ENCODE measurements at regions not wholly inside any gene's neighbourhood (a gene's known extent, or its start where the extent isn't known, plus 50 kb on each side); places are given as distances from the start of the nearest gene placed in this dataset.
"Not testable (repeated sequence)": the region's sequence is repeated elsewhere in the genome, so short reads cannot be mapped to it uniquely, and the experiment has no call there.

DNA sequence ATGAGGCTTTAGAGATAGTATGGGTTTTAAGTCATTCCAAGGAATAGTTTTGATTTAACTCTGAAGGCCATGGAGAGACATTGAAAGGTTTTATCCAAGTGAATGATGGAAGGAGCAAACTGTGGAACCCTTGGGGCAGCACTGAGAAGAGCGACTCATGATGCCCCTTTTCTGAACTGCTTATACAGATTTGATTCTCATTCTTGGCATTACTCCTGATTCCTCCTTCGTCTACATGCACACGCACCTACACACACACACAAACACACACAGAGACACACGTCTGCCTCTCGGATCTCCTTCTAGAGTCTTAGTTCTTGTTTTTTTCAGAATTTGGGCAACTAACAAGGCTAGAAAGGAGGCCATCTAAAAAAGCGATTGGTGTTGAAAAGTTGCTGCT is 94.1 kb upstream of the TPTE start:
- H2AFZ ChIP-seq (replicated peaks; ENCODE audit: low read length, poor library complexity); H2BK120ac ChIP-seq (ENCODE audit: low read depth, low read length); H3K4me1 ChIP-seq (ENCODE audit: control insufficient read depth, insufficient read depth, low read length); dilution Hi-C loops (cut with HindIII; ENCODE audit: low sequenced_read_pairs, unreplicated experiment); CTCF ChIA-PET; H3K18ac ChIP-seq (ENCODE audit: low read depth, low read length); H3K23ac ChIP-seq (ENCODE audit: low read depth, low read length); H3K4me3 ChIP-seq (ENCODE audit: insufficient read depth, low read depth, low read length); POLR2A ChIA-PET (ENCODE audit: unreplicated experiment); H2AK9ac ChIP-seq (replicated peaks; ENCODE audit: low read depth, low read length, poor library complexity); H2AK5ac ChIP-seq (ENCODE audit: low read depth, low read length); H2BK5ac ChIP-seq (ENCODE audit: low read depth, low read length, poor library complexity, severe bottlenecking); H3K36me3 ChIP-seq (ENCODE audit: control insufficient read depth, insufficient read depth, low read length); in situ Hi-C loops (cut with MboI; ENCODE audit: low sequenced_read_pairs); H2BK15ac ChIP-seq (ENCODE audit: low read depth, low read length); H3K9me1 ChIP-seq (ENCODE audit: insufficient read depth, low read length); H3K56ac ChIP-seq (ENCODE audit: extremely low read depth, insufficient read depth, low read length); H4K5ac ChIP-seq (ENCODE audit: low read depth, low read length); ATAC-seq (ENCODE audit: low read depth); H3K27me3 ChIP-seq (ENCODE audit: control insufficient read depth, insufficient read depth, low read length); H4K91ac ChIP-seq (ENCODE audit: insufficient read depth, low read depth, low read length); H3K14ac ChIP-seq (replicated peaks; ENCODE audit: low read depth, low read length); DNase-seq; H3K27ac ChIP-seq (ENCODE audit: insufficient read depth, low read length); H4K8ac ChIP-seq (ENCODE audit: low read depth in 2 of 2, low read length in 2 of 2); H3K9ac ChIP-seq (ENCODE audit: low read depth, low read length); H4K20me1 ChIP-seq (ENCODE audit: insufficient read depth, low read length); H3K4ac ChIP-seq (ENCODE audit: low read depth, low read length); intact Hi-C loops (cut with micrococcal nuclease); H3K79me1 ChIP-seq (ENCODE audit: low read depth in 1 of 2, low read length in 2 of 2); BruUV-seq (replicated peaks); H3K4me2 ChIP-seq (ENCODE audit: low read depth, low read length); H2BK20ac ChIP-seq (ENCODE audit: low read depth, low read length): not testable (repeated sequence)
- 47% methylated on average over 5 of the region's 6 CpGs; no CpG with 5 or more reads in 1 of the 2 experiments for WGBS, 2 experiments (ENCODE audit: extremely low coverage in 2 of 2, insufficient read length in 1 of 2)
- peaks cover 51% of the 10 kb centered on the region for H3K9me3 ChIP-seq (ENCODE audit: control insufficient read depth, insufficient read depth, low read length)

DNA sequence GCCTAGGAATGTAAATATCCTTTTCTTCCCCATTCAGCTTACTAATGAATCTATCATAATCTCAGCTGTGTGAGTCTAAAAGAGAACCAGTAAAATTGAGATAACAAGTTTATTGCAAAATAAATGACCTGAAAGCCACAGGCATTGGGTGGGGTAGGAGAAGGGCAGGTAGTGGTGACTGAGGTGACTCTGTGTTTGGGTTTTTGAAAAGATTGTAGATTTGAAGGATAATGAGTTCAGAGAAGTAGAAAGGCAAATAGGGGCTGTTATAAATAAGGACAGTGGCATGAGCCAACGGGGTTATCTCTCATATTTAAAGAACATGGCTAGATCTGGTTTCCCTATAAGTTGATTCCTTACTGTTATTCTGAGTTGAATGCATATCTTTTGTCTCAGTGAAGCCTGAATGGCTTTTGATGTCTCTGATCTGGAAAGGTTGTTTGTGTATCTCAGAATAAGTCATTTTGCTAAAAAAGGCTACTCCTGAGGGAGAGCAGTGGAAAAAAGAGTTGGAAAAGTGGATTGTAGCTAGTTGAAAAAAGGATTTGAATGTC is 92.3 kb upstream of the TPTE start:
- 0% methylated on average over 1 of the region's 1 CpG; no CpG with 5 or more reads in 1 of the 2 experiments for WGBS, 2 experiments (ENCODE audit: extremely low coverage in 2 of 2, insufficient read length in 1 of 2)
- intact Hi-C loops (cut with micrococcal nuclease); BruUV-seq (replicated peaks); dilution Hi-C loops (cut with HindIII; ENCODE audit: low sequenced_read_pairs, unreplicated experiment); H4K8ac ChIP-seq (ENCODE audit: low read depth in 2 of 2, low read length in 2 of 2); H3K18ac ChIP-seq (ENCODE audit: low read depth, low read length); H3K4me3 ChIP-seq (ENCODE audit: insufficient read depth, low read depth, low read length); H4K91ac ChIP-seq (ENCODE audit: insufficient read depth, low read depth, low read length); H3K27ac ChIP-seq (ENCODE audit: insufficient read depth, low read length); H3K79me1 ChIP-seq (ENCODE audit: low read depth in 1 of 2, low read length in 2 of 2); H3K9me1 ChIP-seq (ENCODE audit: insufficient read depth, low read length); H3K23ac ChIP-seq (ENCODE audit: low read depth, low read length); H2AFZ ChIP-seq (replicated peaks; ENCODE audit: low read length, poor library complexity); DNase-seq; H2BK120ac ChIP-seq (ENCODE audit: low read depth, low read length); H2BK15ac ChIP-seq (ENCODE audit: low read depth, low read length); CTCF ChIA-PET; H3K36me3 ChIP-seq (ENCODE audit: control insufficient read depth, insufficient read depth, low read length); H3K4me2 ChIP-seq (ENCODE audit: low read depth, low read length); H2AK9ac ChIP-seq (replicated peaks; ENCODE audit: low read depth, low read length, poor library complexity); in situ Hi-C loops (cut with MboI; ENCODE audit: low sequenced_read_pairs); H2AK5ac ChIP-seq (ENCODE audit: low read depth, low read length); H4K5ac ChIP-seq (ENCODE audit: low read depth, low read length); H4K20me1 ChIP-seq (ENCODE audit: insufficient read depth, low read length); H3K4me1 ChIP-seq (ENCODE audit: control insufficient read depth, insufficient read depth, low read length); H3K4ac ChIP-seq (ENCODE audit: low read depth, low read length); POLR2A ChIA-PET (ENCODE audit: unreplicated experiment); H3K9ac ChIP-seq (ENCODE audit: low read depth, low read length); H3K14ac ChIP-seq (replicated peaks; ENCODE audit: low read depth, low read length); H3K27me3 ChIP-seq (ENCODE audit: control insufficient read depth, insufficient read depth, low read length); H3K56ac ChIP-seq (ENCODE audit: extremely low read depth, insufficient read depth, low read length); H2BK20ac ChIP-seq (ENCODE audit: low read depth, low read length); ATAC-seq (ENCODE audit: low read depth); H2BK5ac ChIP-seq (ENCODE audit: low read depth, low read length, poor library complexity, severe bottlenecking): not testable (repeated sequence)
- H3K9me3 ChIP-seq (ENCODE audit: control insufficient read depth, insufficient read depth, low read length): peaks cover 52% of the 10 kb centered on the region

Measured in IMR-90 (cell line).